ENCODE measurements at regions not wholly inside any gene's neighbourhood (a gene's known extent, or its start where the extent isn't known, plus 50 kb on each side); places are given as distances from the start of the nearest gene placed in this dataset.

DNA sequence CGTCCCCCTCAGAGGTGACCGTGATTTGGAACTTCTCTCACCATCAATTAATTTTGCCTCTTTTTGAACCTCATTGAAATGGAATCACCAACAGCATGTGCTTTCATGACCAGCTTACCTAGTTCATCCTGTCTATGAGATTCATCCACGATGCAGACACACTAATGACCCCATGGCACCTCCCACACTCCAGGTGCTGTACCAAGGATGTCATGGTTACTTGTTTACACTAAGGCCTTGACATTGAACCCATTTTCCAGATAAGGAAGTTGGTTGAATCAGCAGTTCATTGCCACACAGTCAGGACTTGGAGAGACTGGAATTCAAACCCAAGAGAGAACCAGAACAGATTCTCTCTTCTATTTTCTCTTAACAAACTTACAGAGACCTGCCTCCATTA lies 139.0 kb downstream of the ZFP36L2 start:
- TF ChIP-seq TAF1 (IDR thresholded peaks at IDR 0.05; ENCODE audit: low read depth) (0 out of 2 replicates have a peak, but pooled peaks have one; percentile 14), EP300 (IDR thresholded peaks at IDR 0.05; ENCODE audit: borderline replicate concordance) (no peak)

- TF ChIP-seq NFIC (IDR thresholded peaks at IDR 0.05) (peak; percentile 55; the same call in 1 of the 2 replicates), CREB1 (IDR thresholded peaks at IDR 0.05; ENCODE audit: low read depth) (peak; percentile 46; the same call in 1 of the 2 replicates), CEBPB (IDR thresholded peaks at IDR 0.05) (no peak), RAD21 (IDR thresholded peaks at IDR 0.05; ENCODE audit: low read depth) (peak; percentile 36; the same call in 1 of the 2 replicates), FOXM1 (IDR thresholded peaks at IDR 0.05; ENCODE audit: borderline replicate concordance, low read depth) (peak; percentile 81), EP300 (IDR thresholded peaks at IDR 0.05; ENCODE audit: borderline replicate concordance) (peak; percentile 88; the same call in 1 of the 2 replicates), REST (IDR thresholded peaks at IDR 0.05; ENCODE audit: low read depth) (no peak), TCF12 (IDR thresholded peaks at IDR 0.05; ENCODE audit: low read depth) (peak; percentile 90), MAX (IDR thresholded peaks at IDR 0.05) (peak; percentile 58), YY1 (IDR thresholded peaks at IDR 0.05; ENCODE audit: low read depth) (no peak), TEAD4 (IDR thresholded peaks at IDR 0.05) (peak; percentile 91)
- TF ChIP-seq, protein P1, sequence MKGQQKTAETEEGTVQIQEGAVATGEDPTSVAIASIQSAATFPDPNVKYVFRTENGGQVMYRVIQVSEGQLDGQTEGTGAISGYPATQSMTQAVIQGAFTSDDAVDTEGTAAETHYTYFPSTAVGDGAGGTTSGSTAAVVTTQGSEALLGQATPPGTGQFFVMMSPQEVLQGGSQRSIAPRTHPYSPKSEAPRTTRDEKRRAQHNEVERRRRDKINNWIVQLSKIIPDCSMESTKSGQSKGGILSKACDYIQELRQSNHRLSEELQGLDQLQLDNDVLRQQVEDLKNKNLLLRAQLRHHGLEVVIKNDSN (IDR thresholded peaks at IDR 0.05): no peak
Observed at GRCh38 chr2:43086451-43087221, 139.8 kb downstream of the ZFP36L2 start.

GRCh38 chr2:43085929-43086328 lies 140.5 kb downstream of the ZFP36L2 start:
- TF ChIP-seq, protein P1 (IDR thresholded peaks at IDR 0.05): no peak
- TF ChIP-seq RAD21 (IDR thresholded peaks at IDR 0.05; ENCODE audit: low read depth) (no peak), CREB1 (IDR thresholded peaks at IDR 0.05; ENCODE audit: low read depth) (no peak), TCF12 (IDR thresholded peaks at IDR 0.05; ENCODE audit: low read depth) (no peak), EP300 (IDR thresholded peaks at IDR 0.05; ENCODE audit: borderline replicate concordance) (no peak), MAX (IDR thresholded peaks at IDR 0.05) (no peak), FOXM1 (IDR thresholded peaks at IDR 0.05; ENCODE audit: borderline replicate concordance, low read depth) (no peak), CEBPB (IDR thresholded peaks at IDR 0.05) (no peak), REST (IDR thresholded peaks at IDR 0.05; ENCODE audit: low read depth) (no peak), TAF1 (IDR thresholded peaks at IDR 0.05; ENCODE audit: low read depth) (no peak), TEAD4 (IDR thresholded peaks at IDR 0.05) (no peak), ZBTB7A (IDR thresholded peaks at IDR 0.05; ENCODE audit: low read depth) (no peak), YY1 (IDR thresholded peaks at IDR 0.05; ENCODE audit: low read depth) (no peak), EGR1 (IDR thresholded peaks at IDR 0.05) (no peak), NFIC (IDR thresholded peaks at IDR 0.05) (no peak)

DNA sequence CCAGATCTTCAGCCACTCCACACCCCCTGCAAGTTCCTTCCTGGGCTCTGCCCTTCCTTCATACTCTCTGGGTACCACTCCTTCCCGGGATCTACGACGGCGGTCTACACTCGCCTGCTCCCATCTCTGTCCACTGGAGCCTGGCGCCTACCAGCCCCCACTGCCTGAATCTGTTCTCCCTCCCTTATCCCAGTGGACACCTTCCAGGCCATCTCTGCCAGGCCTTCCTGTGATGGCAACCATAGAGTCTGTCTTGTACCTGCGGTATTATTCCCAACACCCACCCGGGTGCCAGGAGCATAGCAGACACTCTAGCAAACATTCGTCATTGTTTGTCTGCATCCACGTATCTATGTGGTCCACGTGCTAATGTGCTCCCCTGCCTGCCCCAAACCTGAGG lies 140.9 kb downstream of the ZFP36L2 start:
- TF ChIP-seq RAD21 (IDR thresholded peaks at IDR 0.05; ENCODE audit: low read depth) (no peak), EP300 (IDR thresholded peaks at IDR 0.05; ENCODE audit: borderline replicate concordance) (no peak), MAX (IDR thresholded peaks at IDR 0.05) (no peak), NFIC (IDR thresholded peaks at IDR 0.05) (no peak), YY1 (IDR thresholded peaks at IDR 0.05; ENCODE audit: low read depth) (no peak), CREB1 (IDR thresholded peaks at IDR 0.05; ENCODE audit: low read depth) (no peak), TCF12 (IDR thresholded peaks at IDR 0.05; ENCODE audit: low read depth) (no peak), TAF1 (IDR thresholded peaks at IDR 0.05; ENCODE audit: low read depth) (no peak), ZBTB7A (IDR thresholded peaks at IDR 0.05; ENCODE audit: low read depth) (no peak), EGR1 (IDR thresholded peaks at IDR 0.05) (no peak), REST (IDR thresholded peaks at IDR 0.05; ENCODE audit: low read depth) (no peak), CEBPB (IDR thresholded peaks at IDR 0.05) (no peak), TEAD4 (IDR thresholded peaks at IDR 0.05) (no peak), FOXM1 (IDR thresholded peaks at IDR 0.05; ENCODE audit: borderline replicate concordance, low read depth) (no peak)
- TF ChIP-seq, protein P1 (IDR thresholded peaks at IDR 0.05): no peak

All from Ishikawa (cell line).